ENCODE measurements at regions not wholly inside any gene's neighbourhood (a gene's known extent, or its start where the extent isn't known, plus 50 kb on each side); places are given as distances from the start of the nearest gene placed in this dataset.

DNA sequence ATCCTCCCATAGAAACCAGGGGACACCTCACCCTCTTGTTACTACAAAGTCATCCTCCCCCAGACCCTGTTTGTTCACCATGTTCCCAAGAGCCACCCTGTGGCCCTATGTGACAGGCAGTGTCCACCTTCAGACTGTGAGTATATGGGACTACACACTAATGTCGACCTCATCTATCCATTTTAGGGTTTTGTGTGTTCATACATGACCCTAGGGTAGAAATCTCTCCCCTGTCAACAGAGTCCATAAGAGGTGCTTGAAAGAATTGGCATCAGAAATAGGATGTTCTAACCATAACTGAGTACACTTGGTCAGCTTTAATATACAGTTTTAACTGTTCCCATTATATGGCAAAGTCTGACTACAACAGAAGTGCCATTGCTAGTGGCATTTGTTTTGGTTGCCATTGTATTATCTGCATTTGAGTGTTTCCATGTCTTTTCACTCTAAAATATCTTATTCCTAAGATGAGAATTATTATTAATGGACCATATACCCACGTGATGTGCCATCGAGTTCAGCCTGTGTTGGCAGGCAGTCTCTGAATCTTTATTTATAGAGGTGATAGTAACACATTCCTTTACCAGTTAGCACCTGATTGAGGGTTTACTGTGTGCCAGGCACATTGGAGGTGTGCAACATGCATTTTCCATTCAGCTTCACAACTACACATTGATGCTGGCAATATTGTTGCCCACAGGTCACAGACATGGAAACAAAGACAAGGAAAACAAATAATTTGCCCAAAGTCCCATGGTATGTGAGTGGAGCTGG, 590.6 kb upstream of the IGFBP3 start:
- TF ChIP-seq EZH2 (IDR thresholded peaks at IDR 0.05; ENCODE audit: insufficient read depth, poor library complexity, severe bottlenecking) (no peak), EZH2phosphoT487 (IDR thresholded peaks at IDR 0.05; ENCODE audit: insufficient read depth, low read depth) (no peak)

Measured in GM23248 (cell line).